IMR-90 (cell line): ENCODE measurements at regions not wholly inside any gene's neighbourhood (a gene's known extent, or its start where the extent isn't known, plus 50 kb on each side); places are given as distances from the start of the nearest gene placed in this dataset.

Source experiments
- ATAC-seq: fragments of 200-7000 bp; cut with Tn5 transposase; 2 replicates; pipeline ENCODE4 v1.9.1; 2020; ENCODE audit warnings: low read depth, mild to moderate bottlenecking, moderate library complexity
- BruUV-seq: library from RNA; stranded (reverse); fragments of 400-500 nt; replicated peaks from 2 replicates; lab custom pipeline; 2021; lab: Mats Ljungman, UMichigan
- CTCF ChIA-PET: fragments of 300-600 bp; formaldehyde crosslinking; extraction: SDS; loops from one replicate; lab custom pipeline; 2021; ENCODE audit warnings: antibody characterized with exemption; lab: Yijun Ruan, JAX
- POLR2A ChIA-PET: fragments of 300-600 bp; sonication (Branson Sonifier 250); formaldehyde crosslinking; loops from one replicate; lab custom pipeline; 2022; ENCODE audit warnings: antibody characterized with exemption; ENCODE audit not compliant: unreplicated experiment; lab: Charles Lee
- DNase-seq: peaks from one replicate; pipeline ENCODE4 v3.0.0; 2013
- H2AFZ ChIP-seq: replicated peaks from 2 replicates; pipeline ENCODE3; 2013; ENCODE audit warnings: low read length, mild to moderate bottlenecking; ENCODE audit not compliant: poor library complexity
- H2AK5ac ChIP-seq: 2 replicates; pipeline ENCODE4 v1.6.1; 2013; ENCODE audit warnings: low read depth, low read length, inconsistent platforms
- H2AK9ac ChIP-seq: replicated peaks from 2 replicates; pipeline ENCODE3; 2013; ENCODE audit warnings: mild to moderate bottlenecking, low read depth, low read length, moderate library complexity; ENCODE audit not compliant: poor library complexity
- H2BK120ac ChIP-seq: 2 replicates; pipeline ENCODE4 v1.6.1; 2013; ENCODE audit warnings: low read depth, low read length, inconsistent platforms
- H2BK15ac ChIP-seq: 3 replicates; pipeline ENCODE4 v1.6.1; 2013; ENCODE audit warnings: low read depth, low read length, inconsistent platforms
- H2BK20ac ChIP-seq: 2 replicates; pipeline ENCODE4 v1.6.1; 2013; ENCODE audit warnings: low read depth, mild to moderate bottlenecking, inconsistent platforms, low read length, moderate library complexity
- H2BK5ac ChIP-seq: 2 replicates; pipeline ENCODE4 v1.6.1; 2013; ENCODE audit warnings: mild to moderate bottlenecking, low read depth, low read length, inconsistent platforms; ENCODE audit not compliant: poor library complexity, severe bottlenecking
- H3K14ac ChIP-seq: replicated peaks from 2 replicates; pipeline ENCODE4 v1.6.1; 2013; ENCODE audit warnings: low read depth, low read length, inconsistent platforms
- H3K18ac ChIP-seq: 2 replicates; pipeline ENCODE4 v1.6.1; 2013; ENCODE audit warnings: low read depth, low read length, control low read depth
- H3K23ac ChIP-seq: 2 replicates; pipeline ENCODE4 v1.6.1; 2013; ENCODE audit warnings: low read depth, low read length, inconsistent platforms
- H3K27ac ChIP-seq: 2 replicates; pipeline ENCODE4 v1.5.1; 2013; ENCODE audit warnings: mild to moderate bottlenecking, control low read depth, low read length; ENCODE audit not compliant: insufficient read depth
- H3K27me3 ChIP-seq: 2 replicates; pipeline ENCODE4 v1.6.1; 2013; ENCODE audit warnings: low read length; ENCODE audit not compliant: control insufficient read depth, insufficient read depth
- H3K36me3 ChIP-seq: 2 replicates; pipeline ENCODE4 v1.6.1; 2013; ENCODE audit warnings: low read length, mixed read lengths; ENCODE audit not compliant: control insufficient read depth, insufficient read depth
- H3K4ac ChIP-seq: 2 replicates; pipeline ENCODE4 v1.6.1; 2013; ENCODE audit warnings: low read depth, low read length, inconsistent platforms
- H3K4me1 ChIP-seq: 2 replicates; pipeline ENCODE4 v1.6.1; 2013; ENCODE audit warnings: low read length, mixed read lengths; ENCODE audit not compliant: control insufficient read depth, insufficient read depth
- H3K4me2 ChIP-seq: 2 replicates; pipeline ENCODE4 v1.6.1; 2013; ENCODE audit warnings: low read depth, mild to moderate bottlenecking, control low read depth, low read length, moderate library complexity
- H3K4me3 ChIP-seq: 2 replicates; pipeline ENCODE4 v1.5.1; 2013; ENCODE audit warnings: low read depth, mild to moderate bottlenecking, control low read depth, low read length, moderate library complexity; ENCODE audit not compliant: insufficient read depth
- H3K56ac ChIP-seq: 2 replicates; pipeline ENCODE4 v1.6.1; 2013; ENCODE audit warnings: low read length, inconsistent platforms; ENCODE audit not compliant: insufficient read depth; ENCODE audit errors: extremely low read depth
- H3K79me1 ChIP-seq, 2 experiments: 2 replicates each; pipeline ENCODE4 v1.6.1; 2013; ENCODE audit warnings: low read length in 2 of 2, inconsistent platforms in 1 of 2, low read depth in 1 of 2
- H3K9ac ChIP-seq: 2 replicates; pipeline ENCODE4 v1.6.1; 2013; ENCODE audit warnings: low read depth, low read length, control low read depth
- H3K9me1 ChIP-seq: 2 replicates; pipeline ENCODE4 v1.6.1; 2013; ENCODE audit warnings: low read length, inconsistent platforms; ENCODE audit not compliant: insufficient read depth
- H3K9me3 ChIP-seq: 2 replicates; pipeline ENCODE4 v1.6.1; 2013; ENCODE audit warnings: low read length; ENCODE audit not compliant: control insufficient read depth, insufficient read depth
- H4K20me1 ChIP-seq: 2 replicates; pipeline ENCODE4 v1.6.1; 2013; ENCODE audit warnings: low read length, inconsistent platforms; ENCODE audit not compliant: insufficient read depth
- H4K5ac ChIP-seq: 2 replicates; pipeline ENCODE4 v1.6.1; 2013; ENCODE audit warnings: mild to moderate bottlenecking, low read depth, low read length, control low read depth
- H4K8ac ChIP-seq, 2 experiments: 2 replicates each; pipeline ENCODE4 v1.6.1; 2013; ENCODE audit warnings: low read depth in 2 of 2, low read length in 2 of 2, control low read depth in 1 of 2, inconsistent platforms in 1 of 2
- H4K91ac ChIP-seq: 2 replicates; pipeline ENCODE4 v1.6.1; 2013; ENCODE audit warnings: low read depth, low read length, inconsistent platforms; ENCODE audit not compliant: insufficient read depth
- BHLHE40 ChIP-seq: fragments of 150-350 bp; IDR thresholded peaks from 2 replicates; pipeline ENCODE4 v1.6.1; 2016; ENCODE audit warnings: mild to moderate bottlenecking, low read depth, low read length
- CEBPB ChIP-seq: IDR thresholded peaks from 2 replicates; pipeline ENCODE4 v1.6.1; 2012; ENCODE audit warnings: low read depth, low read length, improper control_type of control experiment
- CHD1 ChIP-seq: IDR thresholded peaks from 2 replicates; pipeline ENCODE4 v1.6.1; 2012; ENCODE audit warnings: low read depth, low read length, improper control_type of control experiment
- CTCF ChIP-seq: conservative IDR thresholded peaks from 2 replicates; pipeline ENCODE4 v1.5.1; 2012; ENCODE audit warnings: mild to moderate bottlenecking, low read depth, low read length, improper control_type of control experiment
- ELK1 ChIP-seq: fragments of 150-350 bp; IDR thresholded peaks from 2 replicates; pipeline ENCODE4 v1.6.1; 2016; ENCODE audit warnings: low read depth, mild to moderate bottlenecking, low read length, moderate library complexity, borderline replicate concordance
- FOS ChIP-seq: fragments of 150-350 bp; IDR thresholded peaks from 2 replicates; pipeline ENCODE4 v1.6.1; 2016; ENCODE audit warnings: low read depth, low read length
- MAFK ChIP-seq: IDR thresholded peaks from 2 replicates; pipeline ENCODE4 v1.6.1; 2012; ENCODE audit warnings: low read depth, low read length, improper control_type of control experiment
- MAZ ChIP-seq: IDR thresholded peaks from 2 replicates; pipeline ENCODE4 v1.6.1; 2012; ENCODE audit warnings: low read depth, mild to moderate bottlenecking, low read length, improper control_type of control experiment, moderate library complexity, borderline replicate concordance
- MXI1 ChIP-seq: IDR thresholded peaks from 2 replicates; pipeline ENCODE4 v1.6.1; 2012; ENCODE audit warnings: low read depth, mild to moderate bottlenecking, low read length, moderate library complexity, borderline replicate concordance
- NFE2L2 ChIP-seq: fragments of 150-350 bp; IDR thresholded peaks from 2 replicates; pipeline ENCODE4 v1.6.1; 2016; ENCODE audit warnings: low read depth, mild to moderate bottlenecking, low read length
- POLR2A ChIP-seq: IDR thresholded peaks from 2 replicates; pipeline ENCODE4 v1.6.1; 2012; ENCODE audit warnings: mild to moderate bottlenecking, low read depth, low read length
- RAD21 ChIP-seq: IDR thresholded peaks from 2 replicates; pipeline ENCODE4 v1.6.1; 2012; ENCODE audit warnings: low read length, improper control_type of control experiment
- RCOR1 ChIP-seq: IDR thresholded peaks from 2 replicates; pipeline ENCODE4 v1.6.1; 2012; ENCODE audit warnings: mild to moderate bottlenecking, low read length, improper control_type of control experiment; ENCODE audit not compliant: insufficient replicate concordance
- RFX5 ChIP-seq: IDR thresholded peaks from 2 replicates; pipeline ENCODE4 v1.8.0; 2012; ENCODE audit warnings: low read depth, mild to moderate bottlenecking, low read length, moderate library complexity
- SMC3 ChIP-seq: fragments of 150-350 bp; IDR thresholded peaks from 2 replicates; pipeline ENCODE4 v1.6.1; 2016; ENCODE audit warnings: low read depth, mild to moderate bottlenecking, antibody characterized with exemption, low read length, moderate library complexity
- USF2 ChIP-seq: fragments of 150-350 bp; IDR thresholded peaks from 2 replicates; pipeline ENCODE4 v1.6.1; 2017; ENCODE audit warnings: mild to moderate bottlenecking, antibody characterized with exemption, low read length, low read depth
- WGBS, 2 experiments: methylation state at CpG; one replicate each; pipeline versions ENCODE4 v1.1.5 to v1.1.7; 2013; ENCODE audit warnings: missing lambda C conversion rate in 2 of 2; ENCODE audit not compliant: insufficient read length in 1 of 2; ENCODE audit errors: extremely low coverage in 2 of 2; 5-methylcytosine and 5-hydroxymethylcytosine counted together
- dilution Hi-C: fragments of 300-500 bp; cut with HindIII; formaldehyde crosslinking; loops from one replicate; pipeline ENCODE4 v1.14.3; 2018; ENCODE audit warnings: low sequenced_read_pairs; ENCODE audit not compliant: unreplicated experiment
- in situ Hi-C: fragments of 300-500 bp; cut with MboI; formaldehyde crosslinking; loops from 3 replicates; pipeline ENCODE4 v1.14.3; 2019; ENCODE audit warnings: low sequenced_read_pairs, inconsistent platforms, mixed read lengths
- intact Hi-C: fragments of 100-400 bp; cut with micrococcal nuclease; formaldehyde crosslinking; loops from 2 replicates; pipeline ENCODE4 v1.10.0; 2022

- intact Hi-C loops (no loop called here), in situ Hi-C loops (no loop called here), dilution Hi-C loops (no loop called here)
- H4K5ac ChIP-seq, result no peak overlapping the region
- no peak overlapping the region for H3K27ac ChIP-seq
- H3K27me3 ChIP-seq, result no peaks in the 10 kb centered on the region
- H4K8ac ChIP-seq, result no peak overlapping the region
- no peak overlapping the region for H3K56ac ChIP-seq
- H4K91ac ChIP-seq, result no peak overlapping the region
- no peak for TF ChIP-seq MAZ
- TF ChIP-seq POLR2A, result no peak
- TF ChIP-seq USF2, result no peak
- TF ChIP-seq MXI1, result no peak
- TF ChIP-seq RFX5, result no peak
- no peak for TF ChIP-seq NFE2L2
- no peak for TF ChIP-seq CEBPB
- TF ChIP-seq MAFK, result no peak
- no peak for TF ChIP-seq FOS
- TF ChIP-seq SMC3, result no peak
- TF ChIP-seq CHD1, result no peak
- no peak for TF ChIP-seq RCOR1
- no peak for TF ChIP-seq BHLHE40
- TF ChIP-seq ELK1, result no peak
- TF ChIP-seq RAD21, result no peak
- TF ChIP-seq CTCF, result no peak
- H3K4me1 ChIP-seq, result no peaks in the 10 kb centered on the region
- no peak overlapping the region for H2BK5ac ChIP-seq
- no peak overlapping the region for H3K14ac ChIP-seq
- no peak overlapping the region for H2BK15ac ChIP-seq
- no peaks in the 10 kb centered on the region for H3K36me3 ChIP-seq
- WGBS, 2 experiments, result no CpG with 5 or more reads among the region's 3 CpGs
- CTCF ChIA-PET, result no interaction called here
- H2AFZ ChIP-seq, result no peak overlapping the region
- POLR2A ChIA-PET, result no interaction called here
- H4K20me1 ChIP-seq, result no peaks in the 10 kb centered on the region
- H3K23ac ChIP-seq, result no peak overlapping the region
- no peaks in the 10 kb centered on the region for H3K79me1 ChIP-seq
- H2BK20ac ChIP-seq, result no peak overlapping the region
- no peak overlapping the region for H2BK120ac ChIP-seq
- H3K9me3 ChIP-seq, result peaks cover 15% of the 10 kb centered on the region; the same call in 1 of the 2 replicates
- H3K4me3 ChIP-seq, result no peak overlapping the region
- H3K4ac ChIP-seq, result no peak overlapping the region
- ATAC-seq, result no peak
- no peak overlapping the region for H2AK5ac ChIP-seq
- no peak overlapping the region for H3K18ac ChIP-seq
- H3K4me2 ChIP-seq, result no peak overlapping the region
- no peak overlapping the region for H2AK9ac ChIP-seq
- no peak overlapping the region for H3K9ac ChIP-seq
- H3K9me1 ChIP-seq, result no peaks in the 10 kb centered on the region
- BruUV-seq, result no TSS peak
- no peak for DNase-seq
Measured at GRCh38 chr16:9495824-9496223, 404.4 kb downstream of the HAPSTR1 start.
